ENCODE measurements at regions not wholly inside any gene's neighbourhood (a gene's known extent, or its start where the extent isn't known, plus 50 kb on each side); places are given as distances from the start of the nearest gene placed in this dataset.

GRCh38 chr1:29916656-29917369 is 680.5 kb downstream of the PTPRU start:
- no peak for ATAC-seq
- Mint-ChIP-seq H3K4me1 (no peaks in the 10 kb centered on the region), H3K9me3 (no peaks in the 10 kb centered on the region), H3K4me3 (no peak overlapping the region), H3K27ac (no peak overlapping the region), H3K36me3 (no peaks in the 10 kb centered on the region)
- DNase-seq (ENCODE audit: low spot score in 2 of 2), result no peak

GRCh38 chr1:29914936-29915335 is 678.6 kb downstream of the PTPRU start:
- no peaks in the 10 kb centered on the region for H3K4me1 Mint-ChIP-seq
- DNase-seq (ENCODE audit: low spot score in 2 of 2) (no peak), ATAC-seq (no peak)
- no peak overlapping the region for H3K27ac Mint-ChIP-seq
- H3K36me3 Mint-ChIP-seq, result no peaks in the 10 kb centered on the region
- H3K9me3 Mint-ChIP-seq, result no peaks in the 10 kb centered on the region
- no peak overlapping the region for H3K4me3 Mint-ChIP-seq

GRCh38 chr1:29912425-29912824 is 676.1 kb downstream of the PTPRU start:
- no peak for DNase-seq (ENCODE audit: low spot score in 2 of 2)
- no peaks in the 10 kb centered on the region for H3K36me3 Mint-ChIP-seq
- no peak overlapping the region for H3K4me3 Mint-ChIP-seq
- no peak overlapping the region for H3K27ac Mint-ChIP-seq
- no peak for ATAC-seq
- no peaks in the 10 kb centered on the region for H3K9me3 Mint-ChIP-seq
- no peaks in the 10 kb centered on the region for H3K4me1 Mint-ChIP-seq

DNA sequence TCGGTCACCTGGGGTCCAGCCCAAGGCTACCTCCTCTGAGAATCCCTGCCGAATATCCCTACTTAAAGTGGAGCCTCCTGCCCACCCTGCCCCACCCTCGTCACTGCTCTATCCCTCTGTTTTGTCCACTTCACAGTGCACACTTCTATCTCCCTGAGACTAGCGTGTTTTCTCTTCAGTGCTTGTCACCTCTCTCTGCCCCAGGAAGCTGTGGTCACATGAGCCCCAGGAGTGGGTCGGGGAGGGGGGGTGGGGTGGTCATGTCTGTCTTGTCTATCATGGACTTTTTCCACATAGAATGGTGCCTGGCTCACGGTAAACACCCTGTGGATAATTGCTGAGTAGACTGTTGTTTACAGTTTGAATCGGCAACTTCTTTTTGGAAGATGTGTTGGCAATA is 673.6 kb downstream of the PTPRU start:
- Mint-ChIP-seq H3K9me3 (no peaks in the 10 kb centered on the region), H3K36me3 (no peaks in the 10 kb centered on the region), H3K4me3 (no peak overlapping the region), H3K27ac (no peak overlapping the region), H3K4me1 (no peaks in the 10 kb centered on the region)
- DNase-seq (ENCODE audit: low spot score in 2 of 2) (no peak), ATAC-seq (no peak)

- H3K27ac Mint-ChIP-seq, result no peak overlapping the region
- no peak for DNase-seq (ENCODE audit: low spot score in 2 of 2)
- no peaks in the 10 kb centered on the region for H3K36me3 Mint-ChIP-seq
- H3K4me3 Mint-ChIP-seq, result no peak overlapping the region
- no peak for ATAC-seq
- no peaks in the 10 kb centered on the region for H3K4me1 Mint-ChIP-seq
- no peaks in the 10 kb centered on the region for H3K9me3 Mint-ChIP-seq
Measured at GRCh38 chr1:29907596-29907995, 671.3 kb downstream of the PTPRU start.

DNA sequence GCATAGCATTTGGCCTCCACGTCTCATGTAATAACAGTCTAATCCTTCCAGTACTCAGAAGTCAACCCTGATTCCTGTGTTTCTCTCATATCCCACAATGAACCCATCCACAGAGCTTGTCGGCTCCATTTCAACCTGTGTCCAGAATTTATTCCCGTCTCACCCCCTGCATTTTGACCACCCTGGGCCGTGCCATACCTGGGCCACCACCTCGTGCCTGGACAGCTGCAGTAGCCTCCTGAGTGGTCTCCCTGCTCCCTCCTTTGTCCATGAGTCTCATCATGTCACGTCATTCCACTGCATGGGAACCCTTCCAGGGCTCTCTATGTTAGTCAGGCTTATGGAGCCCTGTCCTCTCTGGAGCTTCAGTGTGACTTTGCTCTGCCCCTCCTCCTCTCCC is 670.6 kb downstream of the PTPRU start:
- Mint-ChIP-seq H3K9me3 (no peaks in the 10 kb centered on the region), H3K4me1 (no peaks in the 10 kb centered on the region), H3K36me3 (no peaks in the 10 kb centered on the region), H3K27ac (no peak overlapping the region), H3K4me3 (no peak overlapping the region)
- ATAC-seq (no peak), DNase-seq (ENCODE audit: low spot score in 2 of 2) (no peak)

- ATAC-seq (no peak), DNase-seq (ENCODE audit: low spot score in 2 of 2) (no peak)
- Mint-ChIP-seq H3K36me3 (no peaks in the 10 kb centered on the region), H3K9me3 (no peaks in the 10 kb centered on the region), H3K27ac (no peak overlapping the region), H3K4me3 (no peak overlapping the region), H3K4me1 (no peaks in the 10 kb centered on the region)
Measured at GRCh38 chr1:29903548-29904166, 667.3 kb downstream of the PTPRU start.

DNA sequence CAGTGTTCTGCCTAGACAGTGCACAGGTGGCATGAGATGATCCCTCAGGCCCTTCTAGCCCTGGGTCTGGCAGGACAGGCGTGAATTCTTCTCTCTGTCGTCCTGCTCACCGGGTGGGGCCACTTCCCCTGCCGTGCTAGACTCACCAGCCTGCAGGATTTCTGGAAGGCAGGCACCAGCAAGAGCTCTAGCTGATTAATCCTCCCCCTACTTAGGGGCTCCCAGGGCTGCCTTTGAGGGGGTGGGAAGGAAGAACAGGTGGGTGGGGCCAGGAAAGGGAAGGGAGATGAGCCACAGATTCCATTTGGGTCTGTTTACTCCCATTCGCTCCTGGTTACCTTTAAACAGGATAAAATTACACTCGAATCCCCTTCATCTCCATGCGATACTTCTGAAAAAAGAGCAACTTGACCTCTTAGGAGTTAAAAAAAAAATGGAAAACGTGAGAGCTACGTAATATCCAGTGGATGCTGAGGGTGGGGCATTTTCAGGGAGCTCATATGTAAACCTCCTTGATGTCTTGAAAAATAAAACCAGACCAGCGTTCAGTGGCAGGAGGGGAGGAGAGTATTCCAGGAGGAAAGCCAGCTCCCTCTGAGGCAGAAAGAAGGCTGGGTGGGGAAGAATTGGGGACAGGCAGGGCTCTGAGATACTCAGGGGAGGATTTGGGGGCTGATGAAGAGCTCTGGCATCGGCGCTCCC is 665.5 kb downstream of the PTPRU start:
- no peak for ATAC-seq
- Mint-ChIP-seq H3K4me3 (no peak overlapping the region), H3K4me1 (no peaks in the 10 kb centered on the region), H3K27ac (no peak overlapping the region), H3K36me3 (no peaks in the 10 kb centered on the region), H3K9me3 (no peaks in the 10 kb centered on the region)
- no peak for DNase-seq (ENCODE audit: low spot score in 2 of 2)

DNA sequence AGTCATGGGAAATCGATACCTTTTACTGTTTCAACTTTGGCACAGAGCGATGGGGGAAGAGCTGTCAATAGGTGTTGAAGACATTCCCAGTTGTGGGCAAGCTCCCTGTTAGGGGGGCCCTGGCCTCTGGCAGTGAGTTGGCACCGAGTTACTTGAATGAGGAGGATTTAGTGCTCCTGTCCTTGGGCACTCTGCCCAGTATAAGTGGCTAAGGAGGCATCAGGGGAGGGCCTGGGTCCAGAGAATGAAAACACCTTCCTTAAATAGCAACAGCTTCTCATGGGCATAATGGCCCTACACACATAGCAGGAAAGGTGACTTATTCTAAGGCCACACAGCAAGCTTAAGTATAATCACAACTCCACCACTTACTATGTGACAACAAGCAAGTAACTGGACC is 664.4 kb downstream of the PTPRU start:
- Mint-ChIP-seq H3K27ac (no peak overlapping the region), H3K4me1 (no peaks in the 10 kb centered on the region), H3K4me3 (no peak overlapping the region), H3K9me3 (no peaks in the 10 kb centered on the region), H3K36me3 (no peaks in the 10 kb centered on the region)
- no peak for ATAC-seq
- DNase-seq (ENCODE audit: low spot score in 2 of 2), result no peak

GRCh38 chr1:29900104-29900679 is 663.9 kb downstream of the PTPRU start:
- H3K4me3 Mint-ChIP-seq, result no peak overlapping the region
- ATAC-seq, result no peak
- peaks cover 5% of the 10 kb centered on the region for H3K4me1 Mint-ChIP-seq
- no peaks in the 10 kb centered on the region for H3K9me3 Mint-ChIP-seq
- no peaks in the 10 kb centered on the region for H3K36me3 Mint-ChIP-seq
- no peak for DNase-seq (ENCODE audit: low spot score in 2 of 2)
- no peak overlapping the region for H3K27ac Mint-ChIP-seq

- Mint-ChIP-seq H3K27ac (no peak overlapping the region), H3K4me1 (peaks cover 5% of the 10 kb centered on the region), H3K36me3 (no peaks in the 10 kb centered on the region), H3K9me3 (no peaks in the 10 kb centered on the region), H3K4me3 (no peak overlapping the region)
- no peak for ATAC-seq
- no peak for DNase-seq (ENCODE audit: low spot score in 2 of 2)
Measured at GRCh38 chr1:29896791-29897714, 660.7 kb downstream of the PTPRU start.

DNA sequence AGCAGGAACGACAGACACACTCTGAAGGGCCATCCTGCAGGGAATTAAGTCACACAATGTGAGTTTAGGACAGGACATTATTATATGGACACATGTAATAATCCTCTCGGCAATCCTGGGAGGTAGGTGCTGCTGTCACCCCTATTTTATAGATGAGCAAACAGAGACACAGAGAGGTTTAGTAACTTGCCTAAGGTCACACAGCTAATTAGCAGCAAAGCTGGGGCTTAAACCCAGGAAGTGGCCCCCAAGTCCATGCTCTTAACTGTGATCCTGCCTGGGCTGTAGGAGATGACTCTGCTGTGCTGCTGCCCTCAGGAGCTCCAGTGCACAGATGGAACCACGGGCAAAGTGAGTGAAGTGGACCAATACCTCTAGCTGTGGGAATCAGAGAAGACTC is 660.0 kb downstream of the PTPRU start:
- Mint-ChIP-seq H3K4me1 (peaks cover 5% of the 10 kb centered on the region), H3K9me3 (no peaks in the 10 kb centered on the region), H3K4me3 (no peak overlapping the region), H3K36me3 (no peaks in the 10 kb centered on the region), H3K27ac (no peak overlapping the region)
- no peak for DNase-seq (ENCODE audit: low spot score in 2 of 2)
- ATAC-seq, result no peak

DNA sequence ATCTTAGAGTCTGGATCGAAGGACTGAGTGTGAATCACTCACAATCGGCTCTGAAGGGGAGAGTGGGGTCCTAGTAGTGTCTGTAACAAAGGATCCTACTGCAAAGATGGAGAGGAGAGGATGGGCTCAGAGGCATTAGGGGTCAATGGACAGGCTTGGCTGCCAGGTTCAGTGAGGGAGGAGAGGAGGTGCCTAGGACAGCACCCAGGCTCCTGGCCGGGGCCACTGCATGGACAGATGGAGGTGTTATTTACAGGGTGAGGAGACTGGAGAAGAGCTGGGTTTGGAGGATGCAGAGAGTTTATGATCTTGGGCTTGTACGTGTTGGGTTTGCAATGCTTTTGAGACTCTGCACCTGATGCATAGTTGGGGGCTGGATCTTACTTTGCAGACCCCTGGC is 658.9 kb downstream of the PTPRU start:
- Mint-ChIP-seq H3K4me3 (no peak overlapping the region), H3K4me1 (peaks cover 5% of the 10 kb centered on the region), H3K27ac (no peak overlapping the region), H3K9me3 (no peaks in the 10 kb centered on the region), H3K36me3 (no peaks in the 10 kb centered on the region)
- ATAC-seq (no peak), DNase-seq (ENCODE audit: low spot score in 2 of 2) (no peak)

GRCh38 chr1:29894311-29894710 is 658.0 kb downstream of the PTPRU start:
- no peaks in the 10 kb centered on the region for H3K36me3 Mint-ChIP-seq
- ATAC-seq (no peak), DNase-seq (ENCODE audit: low spot score in 2 of 2) (no peak)
- H3K4me1 Mint-ChIP-seq, result peaks cover 5% of the 10 kb centered on the region
- no peak overlapping the region for H3K27ac Mint-ChIP-seq
- no peaks in the 10 kb centered on the region for H3K9me3 Mint-ChIP-seq
- no peak overlapping the region for H3K4me3 Mint-ChIP-seq

GRCh38 chr1:29893806-29894205 is 657.5 kb downstream of the PTPRU start:
- DNase-seq (ENCODE audit: low spot score in 2 of 2), result no peak
- no peak overlapping the region for H3K27ac Mint-ChIP-seq

More at GRCh38 chr1:29893806-29894205, 657.5 kb downstream of the PTPRU start:
- ATAC-seq, result no peak
- Mint-ChIP-seq H3K9me3 (no peaks in the 10 kb centered on the region), H3K36me3 (no peaks in the 10 kb centered on the region), H3K4me1 (peaks cover 5% of the 10 kb centered on the region), H3K4me3 (no peak overlapping the region)
